Astrocyte (in vitro differentiated cells and primary cell): ENCODE measurements at regions not wholly inside any gene's neighbourhood (a gene's known extent, or its start where the extent isn't known, plus 50 kb on each side); places are given as distances from the start of the nearest gene placed in this dataset.
A peak's percentile ranks its signal among the peaks of the same experiment; 100 is the strongest.

Experiments
- DNase-seq: peaks from one replicate; pipeline ENCODE4 v3.0.0-alpha.2; 2010; ENCODE audit warnings: low read depth
- FAIRE-seq: peaks from 2 replicates; lab custom pipeline; 2011; peaks lifted over from hg19 to GRCh38; lab: Jason Lieb, UNC
- H2AFZ ChIP-seq: 2 replicates; pipeline ENCODE4 v1.6.0; 2012; ENCODE audit warnings: low read depth, low read length, inconsistent platforms
- H3K27ac ChIP-seq: 2 replicates; pipeline ENCODE4 v1.5.1; 2011; ENCODE audit warnings: low read depth, low read length, inconsistent platforms
- H3K27me3 ChIP-seq: 2 replicates; pipeline ENCODE4 v1.6.0; 2011; ENCODE audit warnings: low read length, inconsistent platforms; ENCODE audit not compliant: insufficient read depth
- H3K36me3 ChIP-seq: 2 replicates; pipeline ENCODE4 v1.5.1; 2011; ENCODE audit warnings: low read length, inconsistent platforms; ENCODE audit not compliant: insufficient read depth
- H3K4me1 ChIP-seq: 2 replicates; pipeline ENCODE4 v1.5.1; 2011; ENCODE audit warnings: low read length, inconsistent platforms; ENCODE audit not compliant: insufficient read depth
- H3K4me2 ChIP-seq: 2 replicates; pipeline ENCODE4 v1.6.0; 2012; ENCODE audit warnings: low read length, inconsistent platforms
- H3K4me3 ChIP-seq: 2 replicates; pipeline ENCODE4 v1.5.1; 2011; ENCODE audit warnings: low read depth, mild to moderate bottlenecking, low read length, inconsistent platforms; ENCODE audit not compliant: insufficient read depth
- H3K79me2 ChIP-seq: 2 replicates; pipeline ENCODE4 v1.6.0; 2012; ENCODE audit warnings: mild to moderate bottlenecking, low read length, inconsistent platforms; ENCODE audit not compliant: insufficient read depth
- H3K9ac ChIP-seq: 2 replicates; pipeline ENCODE4 v1.6.0; 2012; ENCODE audit warnings: mild to moderate bottlenecking, low read length, inconsistent platforms
- H3K9me3 ChIP-seq: 2 replicates; pipeline ENCODE4 v1.5.1; 2012; ENCODE audit warnings: low read depth, mild to moderate bottlenecking, low read length, inconsistent platforms; ENCODE audit not compliant: insufficient read depth
- H4K20me1 ChIP-seq: 2 replicates; pipeline ENCODE4 v1.6.0; 2012; ENCODE audit warnings: low read length, inconsistent platforms; ENCODE audit not compliant: insufficient read depth
- H3K27ac Mint-ChIP-seq: one replicate; pipeline ENCODE4 v1.8.0; 2021; ENCODE audit warnings: mild to moderate bottlenecking, mixed read lengths; ENCODE audit not compliant: unreplicated experiment
- H3K27me3 Mint-ChIP-seq: one replicate; pipeline ENCODE4 v1.8.0; 2021; ENCODE audit warnings: low read depth, mixed read lengths; ENCODE audit not compliant: unreplicated experiment
- H3K36me3 Mint-ChIP-seq: one replicate; pipeline ENCODE4 v1.8.0; 2021; ENCODE audit warnings: low read depth, mixed read lengths; ENCODE audit not compliant: unreplicated experiment
- H3K4me1 Mint-ChIP-seq: one replicate; pipeline ENCODE4 v1.8.0; 2021; ENCODE audit warnings: low read depth, mixed read lengths; ENCODE audit not compliant: unreplicated experiment
- H3K4me3 Mint-ChIP-seq: one replicate; pipeline ENCODE4 v1.8.0; 2021; ENCODE audit warnings: mild to moderate bottlenecking, moderate library complexity, mixed read lengths; ENCODE audit not compliant: unreplicated experiment
- H3K9me3 Mint-ChIP-seq: one replicate; pipeline ENCODE4 v1.8.0; 2021; ENCODE audit warnings: mild to moderate bottlenecking, mixed read lengths; ENCODE audit not compliant: unreplicated experiment
- EZH2 ChIP-seq: IDR thresholded peaks from 2 replicates; pipeline ENCODE4 v1.6.1; 2012; ENCODE audit warnings: mild to moderate bottlenecking, low read length, inconsistent platforms; ENCODE audit not compliant: insufficient read depth
- TF ChIP-seq, protein P1 (sequence below): IDR thresholded peaks from 2 replicates; pipeline ENCODE4 v1.5.1; 2011; ENCODE audit warnings: low read depth, mild to moderate bottlenecking, inconsistent platforms, low read length, moderate library complexity; ENCODE audit not compliant: insufficient read depth

DNA sequence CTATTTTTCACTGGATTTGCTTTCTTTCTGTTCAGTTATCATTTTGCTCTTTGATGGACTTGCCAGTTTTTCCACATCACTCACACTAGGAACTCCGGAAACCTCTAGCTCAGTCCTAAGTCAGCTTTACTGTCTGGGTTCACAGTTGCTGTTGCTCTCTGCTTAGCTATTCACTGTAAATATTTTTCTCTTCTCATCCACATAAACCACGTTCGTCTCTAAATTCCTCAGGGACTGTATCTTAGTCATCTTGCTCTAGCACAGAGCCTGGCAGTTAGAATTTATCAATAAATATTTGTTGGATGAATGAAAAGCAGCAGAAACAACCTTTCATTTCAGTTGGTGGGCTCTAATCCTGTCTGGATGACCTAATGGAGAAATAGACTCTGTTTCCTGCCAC is 119.4 kb upstream of the DMD start:
- no peaks in the 10 kb centered on the region for H3K9me3 ChIP-seq
- no peak for TF ChIP-seq EZH2
- no peak overlapping the region for H3K9ac ChIP-seq
- H3K27me3 Mint-ChIP-seq = no peaks in the 10 kb centered on the region
- no peaks in the 10 kb centered on the region for H3K4me1 ChIP-seq
- no peak overlapping the region for H3K27ac ChIP-seq
- H2AFZ ChIP-seq = no peak overlapping the region
- no peaks in the 10 kb centered on the region for H3K27me3 ChIP-seq
- no peaks in the 10 kb centered on the region for H4K20me1 ChIP-seq
- H3K4me1 Mint-ChIP-seq = no peaks in the 10 kb centered on the region
- H3K4me3 Mint-ChIP-seq = no peak overlapping the region
- H3K36me3 Mint-ChIP-seq = no peaks in the 10 kb centered on the region
- DNase-seq (no peak), FAIRE-seq (no peak)
- H3K36me3 ChIP-seq = no peaks in the 10 kb centered on the region
- H3K9me3 Mint-ChIP-seq = no peaks in the 10 kb centered on the region
- H3K4me2 ChIP-seq = no peak overlapping the region
- H3K79me2 ChIP-seq = no peaks in the 10 kb centered on the region
- no peak overlapping the region for H3K27ac Mint-ChIP-seq
- H3K4me3 ChIP-seq = no peak overlapping the region

DNA sequence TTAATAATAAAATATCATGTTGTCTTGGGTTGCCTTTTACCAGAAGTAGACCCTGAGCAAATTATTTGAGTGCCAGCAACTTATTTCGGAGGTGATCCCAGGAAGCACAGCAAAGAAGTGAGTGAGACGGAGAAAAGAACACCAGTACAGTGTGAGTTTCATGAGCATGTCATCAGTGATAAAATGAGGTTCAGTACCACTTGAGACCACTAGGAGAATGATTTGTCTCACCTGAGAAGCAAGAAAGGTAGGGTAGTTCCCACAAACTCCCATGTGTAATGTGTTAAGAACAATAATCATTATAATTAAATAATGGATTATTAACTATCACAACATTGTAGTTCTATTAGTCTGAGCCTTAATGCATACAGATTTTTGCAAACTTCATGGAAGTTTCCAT is 112.8 kb upstream of the DMD start:
- Histone ChIP-seq H3K4me2 (no peak overlapping the region), H4K20me1 (no peaks in the 10 kb centered on the region), H2AFZ (no peak overlapping the region), H3K4me3 (no peak overlapping the region), H3K9ac (no peak overlapping the region), H3K79me2 (no peaks in the 10 kb centered on the region), H3K27me3 (no peaks in the 10 kb centered on the region), H3K27ac (no peak overlapping the region), H3K36me3 (no peaks in the 10 kb centered on the region), H3K9me3 (no peaks in the 10 kb centered on the region), H3K4me1 (no peaks in the 10 kb centered on the region)
- Mint-ChIP-seq H3K36me3 (no peaks in the 10 kb centered on the region), H3K4me1 (no peaks in the 10 kb centered on the region), H3K4me3 (no peak overlapping the region), H3K27me3 (no peaks in the 10 kb centered on the region), H3K9me3 (no peaks in the 10 kb centered on the region), H3K27ac (no peak overlapping the region)
- no peak for TF ChIP-seq EZH2
- TF ChIP-seq, protein P1, sequence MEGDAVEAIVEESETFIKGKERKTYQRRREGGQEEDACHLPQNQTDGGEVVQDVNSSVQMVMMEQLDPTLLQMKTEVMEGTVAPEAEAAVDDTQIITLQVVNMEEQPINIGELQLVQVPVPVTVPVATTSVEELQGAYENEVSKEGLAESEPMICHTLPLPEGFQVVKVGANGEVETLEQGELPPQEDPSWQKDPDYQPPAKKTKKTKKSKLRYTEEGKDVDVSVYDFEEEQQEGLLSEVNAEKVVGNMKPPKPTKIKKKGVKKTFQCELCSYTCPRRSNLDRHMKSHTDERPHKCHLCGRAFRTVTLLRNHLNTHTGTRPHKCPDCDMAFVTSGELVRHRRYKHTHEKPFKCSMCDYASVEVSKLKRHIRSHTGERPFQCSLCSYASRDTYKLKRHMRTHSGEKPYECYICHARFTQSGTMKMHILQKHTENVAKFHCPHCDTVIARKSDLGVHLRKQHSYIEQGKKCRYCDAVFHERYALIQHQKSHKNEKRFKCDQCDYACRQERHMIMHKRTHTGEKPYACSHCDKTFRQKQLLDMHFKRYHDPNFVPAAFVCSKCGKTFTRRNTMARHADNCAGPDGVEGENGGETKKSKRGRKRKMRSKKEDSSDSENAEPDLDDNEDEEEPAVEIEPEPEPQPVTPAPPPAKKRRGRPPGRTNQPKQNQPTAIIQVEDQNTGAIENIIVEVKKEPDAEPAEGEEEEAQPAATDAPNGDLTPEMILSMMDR = no peak
- FAIRE-seq (peak; percentile 29), DNase-seq (no peak)

DNA sequence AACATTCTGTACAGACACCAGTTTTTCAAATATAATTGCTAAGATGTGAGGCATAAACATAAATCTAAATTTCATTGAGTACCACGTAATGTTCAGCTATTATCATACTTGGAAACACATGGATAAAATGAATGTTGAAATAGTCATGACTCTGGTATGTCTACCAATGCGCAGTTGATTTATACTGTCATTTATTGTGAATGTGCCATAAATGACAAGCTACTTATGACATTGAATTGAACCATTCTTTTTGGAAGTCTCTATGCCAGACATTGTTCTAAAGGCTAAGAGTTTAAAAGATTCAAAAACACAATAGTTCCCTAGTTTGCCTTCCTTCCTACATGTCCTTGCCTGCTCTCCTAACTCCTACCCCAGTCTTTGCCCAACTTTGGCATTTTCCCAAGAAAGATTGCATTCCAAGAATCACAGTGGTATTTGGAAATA is 96.6 kb upstream of the DMD start:
- Mint-ChIP-seq H3K4me3 (no peak overlapping the region), H3K36me3 (no peaks in the 10 kb centered on the region), H3K9me3 (no peaks in the 10 kb centered on the region), H3K4me1 (no peaks in the 10 kb centered on the region), H3K27me3 (no peaks in the 10 kb centered on the region), H3K27ac (no peak overlapping the region)
- H2AFZ ChIP-seq = no peak overlapping the region
- no peaks in the 10 kb centered on the region for H3K36me3 ChIP-seq
- no peak overlapping the region for H3K9ac ChIP-seq
- H3K79me2 ChIP-seq = no peaks in the 10 kb centered on the region
- H3K9me3 ChIP-seq = no peaks in the 10 kb centered on the region
- no peak overlapping the region for H3K4me2 ChIP-seq
- H3K4me3 ChIP-seq = no peak overlapping the region
- H4K20me1 ChIP-seq = no peaks in the 10 kb centered on the region
- no peaks in the 10 kb centered on the region for H3K4me1 ChIP-seq
- H3K27ac ChIP-seq = no peak overlapping the region
- TF ChIP-seq EZH2 = no peak
- no peak for DNase-seq
- FAIRE-seq = peak; percentile 59
- H3K27me3 ChIP-seq = no peaks in the 10 kb centered on the region
